ENCODE measurements at regions not wholly inside any gene's neighbourhood (a gene's known extent, or its start where the extent isn't known, plus 50 kb on each side); places are given as distances from the start of the nearest gene placed in this dataset.
"Not testable (repeated sequence)": the region's sequence is repeated elsewhere in the genome, so short reads cannot be mapped to it uniquely, and the experiment has no call there.

DNA sequence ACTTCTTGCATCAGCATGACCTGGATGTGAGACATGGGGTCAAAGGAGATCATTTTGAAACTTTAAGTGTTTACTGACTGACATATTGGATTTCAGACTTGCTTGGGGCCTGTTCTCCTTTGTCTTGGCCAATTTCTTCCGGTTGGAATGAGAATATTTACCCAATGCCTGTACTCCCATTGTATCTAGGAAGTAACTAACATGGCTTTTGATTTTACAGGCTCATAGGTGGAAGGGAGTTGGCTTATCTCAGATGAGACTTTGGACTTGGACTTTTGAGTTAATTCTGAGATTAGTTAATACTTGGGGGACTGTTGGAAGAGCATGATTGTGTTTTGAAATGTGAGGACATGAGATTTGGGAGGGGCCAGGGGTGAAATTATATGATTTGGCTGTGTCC is 262.1 kb downstream of the DKK2 start:
- not testable (repeated sequence) for H3K4me3 Mint-ChIP-seq; H3K79me2 ChIP-seq (replicated peaks; ENCODE audit: insufficient read depth); H3K27ac Mint-ChIP-seq; H3K4me1 Mint-ChIP-seq; H2AFZ ChIP-seq; H3K4me1 ChIP-seq (ENCODE audit: insufficient read depth); ATAC-seq; H3K4me2 ChIP-seq; H3F3A ChIP-seq (replicated peaks; ENCODE audit: low read depth); H3K4me3 ChIP-seq; H3K36me3 ChIP-seq (ENCODE audit: insufficient read depth); H4K20me1 ChIP-seq (replicated peaks; ENCODE audit: insufficient read depth); H3K27me3 ChIP-seq (ENCODE audit: insufficient read depth); H3K9me3 Mint-ChIP-seq; H3K36me3 Mint-ChIP-seq (ENCODE audit: low read depth); H3K27ac ChIP-seq (ENCODE audit: low read depth); DNase-seq (ENCODE audit: low spot score); H3K27me3 Mint-ChIP-seq (ENCODE audit: insufficient read depth, low read depth, poor library complexity)
- H3K9me2 ChIP-seq (ENCODE audit: insufficient read depth): peaks cover 15% of the 10 kb centered on the region

- no peaks in the 10 kb centered on the region for H3K27me3 Mint-ChIP-seq (ENCODE audit: insufficient read depth, low read depth, poor library complexity)
- no peak overlapping the region for H3K4me3 Mint-ChIP-seq
- H3K36me3 Mint-ChIP-seq (ENCODE audit: low read depth): no peaks in the 10 kb centered on the region
- no peaks in the 10 kb centered on the region for H3K9me3 Mint-ChIP-seq
- no peaks in the 10 kb centered on the region for H3K4me1 Mint-ChIP-seq
- H2AFZ ChIP-seq: no peak overlapping the region
- no peaks in the 10 kb centered on the region for H3K36me3 ChIP-seq (ENCODE audit: insufficient read depth)
- no peaks in the 10 kb centered on the region for H3K4me1 ChIP-seq (ENCODE audit: insufficient read depth)
- H3K4me2 ChIP-seq: no peak overlapping the region
- peaks cover 17% of the 10 kb centered on the region for H3K9me2 ChIP-seq (ENCODE audit: insufficient read depth)
- TF ChIP-seq EZH2phosphoT487 (IDR thresholded peaks at IDR 0.05; ENCODE audit: unreplicated experiment): no peak
- TF ChIP-seq, protein P1, sequence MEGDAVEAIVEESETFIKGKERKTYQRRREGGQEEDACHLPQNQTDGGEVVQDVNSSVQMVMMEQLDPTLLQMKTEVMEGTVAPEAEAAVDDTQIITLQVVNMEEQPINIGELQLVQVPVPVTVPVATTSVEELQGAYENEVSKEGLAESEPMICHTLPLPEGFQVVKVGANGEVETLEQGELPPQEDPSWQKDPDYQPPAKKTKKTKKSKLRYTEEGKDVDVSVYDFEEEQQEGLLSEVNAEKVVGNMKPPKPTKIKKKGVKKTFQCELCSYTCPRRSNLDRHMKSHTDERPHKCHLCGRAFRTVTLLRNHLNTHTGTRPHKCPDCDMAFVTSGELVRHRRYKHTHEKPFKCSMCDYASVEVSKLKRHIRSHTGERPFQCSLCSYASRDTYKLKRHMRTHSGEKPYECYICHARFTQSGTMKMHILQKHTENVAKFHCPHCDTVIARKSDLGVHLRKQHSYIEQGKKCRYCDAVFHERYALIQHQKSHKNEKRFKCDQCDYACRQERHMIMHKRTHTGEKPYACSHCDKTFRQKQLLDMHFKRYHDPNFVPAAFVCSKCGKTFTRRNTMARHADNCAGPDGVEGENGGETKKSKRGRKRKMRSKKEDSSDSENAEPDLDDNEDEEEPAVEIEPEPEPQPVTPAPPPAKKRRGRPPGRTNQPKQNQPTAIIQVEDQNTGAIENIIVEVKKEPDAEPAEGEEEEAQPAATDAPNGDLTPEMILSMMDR (conservative IDR thresholded peaks at IDR 0.05; ENCODE audit: low read depth in 2 of 2): no peak
- TF ChIP-seq, protein P2, sequence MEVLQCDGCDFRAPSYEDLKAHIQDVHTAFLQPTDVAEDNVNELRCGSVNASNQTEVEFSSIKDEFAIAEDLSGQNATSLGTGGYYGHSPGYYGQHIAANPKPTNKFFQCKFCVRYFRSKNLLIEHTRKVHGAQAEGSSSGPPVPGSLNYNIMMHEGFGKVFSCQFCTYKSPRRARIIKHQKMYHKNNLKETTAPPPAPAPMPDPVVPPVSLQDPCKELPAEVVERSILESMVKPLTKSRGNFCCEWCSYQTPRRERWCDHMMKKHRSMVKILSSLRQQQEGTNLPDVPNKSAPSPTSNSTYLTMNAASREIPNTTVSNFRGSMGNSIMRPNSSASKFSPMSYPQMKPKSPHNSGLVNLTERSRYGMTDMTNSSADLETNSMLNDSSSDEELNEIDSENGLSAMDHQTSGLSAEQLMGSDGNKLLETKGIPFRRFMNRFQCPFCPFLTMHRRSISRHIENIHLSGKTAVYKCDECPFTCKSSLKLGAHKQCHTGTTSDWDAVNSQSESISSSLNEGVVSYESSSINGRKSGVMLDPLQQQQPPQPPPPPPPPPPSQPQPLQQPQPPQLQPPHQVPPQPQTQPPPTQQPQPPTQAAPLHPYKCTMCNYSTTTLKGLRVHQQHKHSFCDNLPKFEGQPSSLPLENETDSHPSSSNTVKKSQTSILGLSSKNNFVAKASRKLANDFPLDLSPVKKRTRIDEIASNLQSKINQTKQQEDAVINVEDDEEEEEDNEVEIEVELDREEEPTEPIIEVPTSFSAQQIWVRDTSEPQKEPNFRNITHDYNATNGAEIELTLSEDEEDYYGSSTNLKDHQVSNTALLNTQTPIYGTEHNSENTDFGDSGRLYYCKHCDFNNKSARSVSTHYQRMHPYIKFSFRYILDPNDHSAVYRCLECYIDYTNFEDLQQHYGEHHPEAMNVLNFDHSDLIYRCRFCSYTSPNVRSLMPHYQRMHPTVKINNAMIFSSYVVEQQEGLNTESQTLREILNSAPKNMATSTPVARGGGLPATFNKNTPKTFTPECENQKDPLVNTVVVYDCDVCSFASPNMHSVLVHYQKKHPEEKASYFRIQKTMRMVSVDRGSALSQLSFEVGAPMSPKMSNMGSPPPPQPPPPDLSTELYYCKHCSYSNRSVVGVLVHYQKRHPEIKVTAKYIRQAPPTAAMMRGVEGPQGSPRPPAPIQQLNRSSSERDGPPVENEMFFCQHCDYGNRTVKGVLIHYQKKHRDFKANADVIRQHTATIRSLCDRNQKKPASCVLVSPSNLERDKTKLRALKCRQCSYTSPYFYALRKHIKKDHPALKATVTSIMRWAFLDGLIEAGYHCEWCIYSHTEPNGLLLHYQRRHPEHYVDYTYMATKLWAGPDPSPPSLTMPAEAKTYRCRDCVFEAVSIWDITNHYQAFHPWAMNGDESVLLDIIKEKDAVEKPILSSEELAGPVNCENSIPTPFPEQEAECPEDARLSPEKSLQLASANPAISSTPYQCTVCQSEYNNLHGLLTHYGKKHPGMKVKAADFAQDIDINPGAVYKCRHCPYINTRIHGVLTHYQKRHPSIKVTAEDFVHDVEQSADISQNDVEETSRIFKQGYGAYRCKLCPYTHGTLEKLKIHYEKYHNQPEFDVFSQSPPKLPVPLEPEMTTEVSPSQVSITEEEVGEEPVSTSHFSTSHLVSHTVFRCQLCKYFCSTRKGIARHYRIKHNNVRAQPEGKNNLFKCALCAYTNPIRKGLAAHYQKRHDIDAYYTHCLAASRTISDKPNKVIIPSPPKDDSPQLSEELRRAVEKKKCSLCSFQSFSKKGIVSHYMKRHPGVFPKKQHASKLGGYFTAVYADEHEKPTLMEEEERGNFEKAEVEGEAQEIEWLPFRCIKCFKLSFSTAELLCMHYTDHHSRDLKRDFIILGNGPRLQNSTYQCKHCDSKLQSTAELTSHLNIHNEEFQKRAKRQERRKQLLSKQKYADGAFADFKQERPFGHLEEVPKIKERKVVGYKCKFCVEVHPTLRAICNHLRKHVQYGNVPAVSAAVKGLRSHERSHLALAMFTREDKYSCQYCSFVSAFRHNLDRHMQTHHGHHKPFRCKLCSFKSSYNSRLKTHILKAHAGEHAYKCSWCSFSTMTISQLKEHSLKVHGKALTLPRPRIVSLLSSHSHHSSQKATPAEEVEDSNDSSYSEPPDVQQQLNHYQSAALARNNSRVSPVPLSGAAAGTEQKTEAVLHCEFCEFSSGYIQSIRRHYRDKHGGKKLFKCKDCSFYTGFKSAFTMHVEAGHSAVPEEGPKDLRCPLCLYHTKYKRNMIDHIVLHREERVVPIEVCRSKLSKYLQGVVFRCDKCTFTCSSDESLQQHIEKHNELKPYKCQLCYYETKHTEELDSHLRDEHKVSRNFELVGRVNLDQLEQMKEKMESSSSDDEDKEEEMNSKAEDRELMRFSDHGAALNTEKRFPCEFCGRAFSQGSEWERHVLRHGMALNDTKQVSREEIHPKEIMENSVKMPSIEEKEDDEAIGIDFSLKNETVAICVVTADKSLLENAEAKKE (CRISPR knock-in tag; IDR thresholded peaks at IDR 0.05): no peak
- TF ChIP-seq, protein P3, sequence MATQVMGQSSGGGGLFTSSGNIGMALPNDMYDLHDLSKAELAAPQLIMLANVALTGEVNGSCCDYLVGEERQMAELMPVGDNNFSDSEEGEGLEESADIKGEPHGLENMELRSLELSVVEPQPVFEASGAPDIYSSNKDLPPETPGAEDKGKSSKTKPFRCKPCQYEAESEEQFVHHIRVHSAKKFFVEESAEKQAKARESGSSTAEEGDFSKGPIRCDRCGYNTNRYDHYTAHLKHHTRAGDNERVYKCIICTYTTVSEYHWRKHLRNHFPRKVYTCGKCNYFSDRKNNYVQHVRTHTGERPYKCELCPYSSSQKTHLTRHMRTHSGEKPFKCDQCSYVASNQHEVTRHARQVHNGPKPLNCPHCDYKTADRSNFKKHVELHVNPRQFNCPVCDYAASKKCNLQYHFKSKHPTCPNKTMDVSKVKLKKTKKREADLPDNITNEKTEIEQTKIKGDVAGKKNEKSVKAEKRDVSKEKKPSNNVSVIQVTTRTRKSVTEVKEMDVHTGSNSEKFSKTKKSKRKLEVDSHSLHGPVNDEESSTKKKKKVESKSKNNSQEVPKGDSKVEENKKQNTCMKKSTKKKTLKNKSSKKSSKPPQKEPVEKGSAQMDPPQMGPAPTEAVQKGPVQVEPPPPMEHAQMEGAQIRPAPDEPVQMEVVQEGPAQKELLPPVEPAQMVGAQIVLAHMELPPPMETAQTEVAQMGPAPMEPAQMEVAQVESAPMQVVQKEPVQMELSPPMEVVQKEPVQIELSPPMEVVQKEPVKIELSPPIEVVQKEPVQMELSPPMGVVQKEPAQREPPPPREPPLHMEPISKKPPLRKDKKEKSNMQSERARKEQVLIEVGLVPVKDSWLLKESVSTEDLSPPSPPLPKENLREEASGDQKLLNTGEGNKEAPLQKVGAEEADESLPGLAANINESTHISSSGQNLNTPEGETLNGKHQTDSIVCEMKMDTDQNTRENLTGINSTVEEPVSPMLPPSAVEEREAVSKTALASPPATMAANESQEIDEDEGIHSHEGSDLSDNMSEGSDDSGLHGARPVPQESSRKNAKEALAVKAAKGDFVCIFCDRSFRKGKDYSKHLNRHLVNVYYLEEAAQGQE (IDR thresholded peaks at IDR 0.05; ENCODE audit: unreplicated experiment): no peak
- TF ChIP-seq CREB1 (CRISPR knock-in tag; IDR thresholded peaks at IDR 0.05; ENCODE audit: low read depth): no peak
- no peak for TF ChIP-seq NANOG (IDR thresholded peaks at IDR 0.05; ENCODE audit: borderline replicate concordance)
- TF ChIP-seq POLR2AphosphoS5 (IDR thresholded peaks at IDR 0.05; ENCODE audit: low read depth): no peak
- H3K27me3 ChIP-seq (ENCODE audit: insufficient read depth): no peaks in the 10 kb centered on the region
- DNase-seq (ENCODE audit: low spot score) (no peak), ATAC-seq (no peak)
- no peak overlapping the region for H3K27ac ChIP-seq (ENCODE audit: low read depth)
- H3K27ac Mint-ChIP-seq: no peak overlapping the region
- no peak overlapping the region for H3K4me3 ChIP-seq
- H3K79me2 ChIP-seq (replicated peaks; ENCODE audit: insufficient read depth): no peaks in the 10 kb centered on the region
- H4K20me1 ChIP-seq (replicated peaks; ENCODE audit: insufficient read depth): no peaks in the 10 kb centered on the region
- no peaks in the 10 kb centered on the region for H3F3A ChIP-seq (replicated peaks; ENCODE audit: low read depth)
Measured at GRCh38 chr4:106773076-106773905, 262.8 kb downstream of the DKK2 start.

Data from GM23338 (cell line).